Activated naive CD4-positive, alpha-beta T cell treated with anti-CD3 and anti-CD28 coated beads for 36 hours (primary cell): ENCODE measurements at regions not wholly inside any gene's neighbourhood (a gene's known extent, or its start where the extent isn't known, plus 50 kb on each side); places are given as distances from the start of the nearest gene placed in this dataset.

Experiments used
- CTCF ChIA-PET: fragments of 350-600 bp; sonication (Branson Sonifier 250); formaldehyde crosslinking; loops from one replicate; lab custom pipeline; 2021; ENCODE audit warnings: antibody characterized with exemption; lab: Charles Lee
- DNase-seq: peaks from one replicate; pipeline ENCODE4 v3.0.0-alpha.2; 2020
- H3K27ac Mint-ChIP-seq: one replicate; pipeline ENCODE4 v1.8.0; 2021; ENCODE audit warnings: mild to moderate bottlenecking, mixed read lengths
- H3K27me3 Mint-ChIP-seq: one replicate; pipeline ENCODE4 v1.8.0; 2021; ENCODE audit warnings: low read depth, mixed read lengths
- H3K36me3 Mint-ChIP-seq: one replicate; pipeline ENCODE4 v1.8.0; 2021; ENCODE audit warnings: low read depth, mixed read lengths
- H3K4me1 Mint-ChIP-seq: one replicate; pipeline ENCODE4 v1.8.0; 2021; ENCODE audit warnings: low read depth, mixed read lengths
- H3K4me3 Mint-ChIP-seq: one replicate; pipeline ENCODE4 v1.8.0; 2021; ENCODE audit warnings: mild to moderate bottlenecking, moderate library complexity, mixed read lengths
- H3K9me3 Mint-ChIP-seq: one replicate; pipeline ENCODE4 v1.8.0; 2021; ENCODE audit warnings: mixed read lengths
- intact Hi-C: fragments of 100-400 bp; cut with micrococcal nuclease; formaldehyde crosslinking; loops from one replicate; pipeline ENCODE4 v1.15.1; 2023

DNA sequence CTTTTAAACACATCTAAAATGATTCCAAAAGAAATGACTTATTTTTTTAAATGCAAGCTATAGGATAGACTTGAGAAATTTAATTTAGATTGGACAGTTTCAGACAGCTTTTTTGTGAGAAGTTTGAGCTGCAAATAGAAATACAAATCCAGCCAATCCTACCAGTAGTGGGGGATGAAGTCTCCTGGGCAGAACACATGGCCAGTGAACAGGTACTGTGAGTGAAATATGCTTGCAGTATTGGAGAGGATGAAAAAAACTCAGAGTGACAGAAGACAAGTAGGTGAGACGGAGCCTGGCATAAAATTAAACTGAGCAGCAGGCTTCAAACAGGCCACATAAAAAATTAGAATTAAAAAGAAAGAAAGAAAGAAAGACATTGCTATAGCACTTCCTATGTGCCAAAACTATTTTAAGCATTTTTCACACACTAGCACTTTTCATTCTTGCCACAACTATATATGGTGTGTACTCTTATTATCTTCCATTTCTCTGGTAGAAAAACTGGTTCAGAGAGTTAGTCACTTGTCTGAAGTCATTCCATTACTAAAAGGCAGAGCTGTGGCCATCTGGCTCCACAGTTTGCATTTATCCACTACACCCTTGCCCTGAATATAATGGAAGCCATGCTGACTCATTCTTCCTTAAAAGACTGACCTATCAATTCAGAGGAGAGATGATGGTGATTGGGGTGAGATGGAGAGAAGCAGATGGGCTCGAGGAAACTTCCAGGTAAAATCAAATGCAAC, 310.2 kb upstream of the CTNND2 start:
- CTCF ChIA-PET, result no interaction called here
- DNase-seq, result no peak
- Mint-ChIP-seq H3K36me3 (no peaks in the 10 kb centered on the region), H3K27ac (no peak overlapping the region), H3K9me3 (peaks cover 17% of the 10 kb centered on the region), H3K4me1 (no peaks in the 10 kb centered on the region), H3K4me3 (no peak overlapping the region), H3K27me3 (no peaks in the 10 kb centered on the region)
- intact Hi-C loops, result no loop called here

DNA sequence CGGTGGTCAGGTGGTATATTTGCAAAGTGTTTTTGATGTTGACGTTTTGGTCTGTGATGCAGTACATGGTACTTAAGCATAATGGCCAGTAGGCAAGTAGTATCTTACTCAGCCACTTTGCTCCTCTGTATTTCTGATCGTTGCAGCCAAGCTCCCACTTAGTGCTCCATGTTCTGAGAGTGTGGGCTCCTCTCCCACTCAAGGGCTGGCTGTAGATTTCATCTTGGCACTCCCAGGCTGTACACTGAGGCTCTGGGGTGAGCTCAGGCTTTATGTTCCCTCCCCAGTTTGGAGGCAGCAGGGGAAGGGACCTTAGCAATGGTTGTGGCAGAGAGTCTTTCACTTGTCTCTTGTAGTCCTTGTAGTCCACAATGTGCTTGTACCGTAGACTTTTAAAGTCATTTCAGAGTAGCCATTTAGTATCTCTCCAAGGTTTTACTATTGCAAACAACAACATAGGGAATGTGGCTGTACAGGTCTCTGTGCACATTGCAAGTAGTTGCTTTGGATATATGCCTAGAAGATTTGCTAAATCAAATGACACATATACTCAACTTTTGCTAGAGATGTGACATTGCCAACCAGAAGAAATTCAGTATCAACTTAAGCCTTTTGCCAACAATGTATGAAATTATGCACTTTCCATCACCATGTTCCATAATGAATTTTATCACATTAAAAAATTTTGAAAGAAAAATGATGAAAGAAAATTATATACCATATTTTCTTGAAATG, 304.3 kb upstream of the CTNND2 start:
- H3K4me3 Mint-ChIP-seq, result no peak overlapping the region
- no peak for DNase-seq
- CTCF ChIA-PET, result no interaction called here
- H3K4me1 Mint-ChIP-seq, result no peaks in the 10 kb centered on the region
- H3K36me3 Mint-ChIP-seq, result no peaks in the 10 kb centered on the region
- peaks cover 10% of the 10 kb centered on the region for H3K9me3 Mint-ChIP-seq
- no peaks in the 10 kb centered on the region for H3K27me3 Mint-ChIP-seq
- intact Hi-C loops, result no loop called here
- no peak overlapping the region for H3K27ac Mint-ChIP-seq

DNA sequence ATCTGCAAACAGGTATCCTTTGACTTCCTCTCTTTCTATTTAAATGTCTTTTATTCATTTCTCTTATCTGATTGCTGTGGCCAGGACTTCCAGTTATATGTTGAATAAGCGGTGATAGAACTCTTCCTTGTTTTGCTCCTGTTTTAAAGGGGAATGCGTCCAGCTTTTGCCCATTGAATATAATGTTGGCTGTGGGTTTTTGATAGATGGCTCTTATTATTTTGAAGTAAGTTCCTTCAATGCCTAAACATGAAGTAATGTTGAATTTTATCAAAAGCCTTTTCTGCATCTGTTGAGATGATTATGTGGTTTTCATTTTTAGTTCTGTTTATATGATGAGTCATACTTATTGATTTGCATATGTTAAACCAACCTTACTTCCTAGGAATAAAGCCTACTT, 300.5 kb upstream of the CTNND2 start:
- no peaks in the 10 kb centered on the region for H3K4me1 Mint-ChIP-seq
- intact Hi-C loops, result no loop called here
- H3K27ac Mint-ChIP-seq, result no peak overlapping the region
- CTCF ChIA-PET, result no interaction called here
- no peaks in the 10 kb centered on the region for H3K27me3 Mint-ChIP-seq
- H3K36me3 Mint-ChIP-seq, result no peaks in the 10 kb centered on the region
- no peak for DNase-seq
- no peak overlapping the region for H3K4me3 Mint-ChIP-seq
- H3K9me3 Mint-ChIP-seq, result peaks cover 7% of the 10 kb centered on the region

DNA sequence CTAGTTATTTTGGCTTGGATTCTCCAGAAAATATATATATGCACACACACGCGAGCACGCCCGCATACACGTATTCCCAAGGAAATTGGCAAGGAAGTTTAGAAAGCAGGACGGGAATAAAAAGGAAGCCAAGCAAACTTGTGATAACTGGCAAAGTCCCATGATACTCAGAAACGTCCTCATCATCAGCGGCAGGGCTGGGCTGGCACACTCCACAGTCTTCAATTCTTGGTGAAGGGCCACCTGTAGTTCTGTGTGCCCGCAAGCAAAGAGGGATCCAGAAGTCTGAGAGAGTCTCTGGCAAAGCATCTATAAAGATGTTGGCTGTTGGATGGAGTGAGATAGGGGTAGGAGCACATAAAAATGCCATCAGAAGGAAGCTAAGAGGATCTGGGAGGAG, 289.3 kb upstream of the CTNND2 start:
- H3K27ac Mint-ChIP-seq, result no peak overlapping the region
- H3K36me3 Mint-ChIP-seq, result no peaks in the 10 kb centered on the region
- DNase-seq, result no peak
- peaks cover 5% of the 10 kb centered on the region for H3K9me3 Mint-ChIP-seq
- intact Hi-C loops, result no loop called here
- CTCF ChIA-PET, result no interaction called here
- H3K27me3 Mint-ChIP-seq, result no peaks in the 10 kb centered on the region
- no peak overlapping the region for H3K4me3 Mint-ChIP-seq
- no peaks in the 10 kb centered on the region for H3K4me1 Mint-ChIP-seq

DNA sequence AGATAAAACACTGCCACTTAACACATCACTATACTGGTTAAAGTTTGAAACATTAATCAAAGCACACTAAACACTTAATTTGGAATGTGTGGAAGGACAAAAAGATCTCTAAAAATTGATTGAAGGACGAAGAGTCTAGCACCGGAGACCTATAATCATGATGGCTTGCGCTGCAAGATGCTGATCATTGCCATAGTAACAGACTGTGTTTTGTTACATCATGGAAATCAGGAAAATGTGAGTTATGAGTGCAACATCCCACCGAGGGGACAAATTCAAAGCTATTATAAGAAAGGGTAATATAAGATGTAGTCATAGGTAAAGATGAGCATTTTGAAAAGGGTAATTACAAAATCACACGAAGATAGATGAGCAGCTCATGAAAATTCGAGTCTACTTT, 278.8 kb upstream of the CTNND2 start:
- Mint-ChIP-seq H3K27ac (no peak overlapping the region), H3K4me1 (no peaks in the 10 kb centered on the region), H3K36me3 (no peaks in the 10 kb centered on the region), H3K27me3 (no peaks in the 10 kb centered on the region), H3K4me3 (no peak overlapping the region), H3K9me3 (peaks cover 1% of the 10 kb centered on the region)
- CTCF ChIA-PET, result no interaction called here
- intact Hi-C loops, result no loop called here
- no peak for DNase-seq

DNA sequence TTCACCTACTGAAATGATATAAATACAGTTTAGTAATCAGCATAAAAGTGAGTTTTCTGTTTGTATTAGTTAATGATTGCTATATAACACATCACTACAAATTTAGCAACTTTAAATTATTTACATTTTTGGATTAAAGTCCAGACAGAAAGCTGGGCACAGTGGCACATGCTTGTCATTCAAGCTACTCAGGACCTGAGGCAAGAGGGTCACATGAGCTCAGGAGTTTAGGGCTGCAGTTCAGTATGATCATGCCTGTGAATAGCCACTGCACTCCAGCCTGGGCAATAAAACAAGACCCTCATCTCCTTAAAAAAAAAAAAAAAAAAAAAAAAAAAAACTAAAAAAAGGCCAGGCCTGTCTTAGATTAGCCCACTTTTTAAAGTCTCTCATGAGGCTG, 273.6 kb upstream of the CTNND2 start:
- no peak overlapping the region for H3K27ac Mint-ChIP-seq
- no peak overlapping the region for H3K4me3 Mint-ChIP-seq
- intact Hi-C loops, result no loop called here
- H3K9me3 Mint-ChIP-seq, result peaks cover 3% of the 10 kb centered on the region
- no peaks in the 10 kb centered on the region for H3K36me3 Mint-ChIP-seq
- no peaks in the 10 kb centered on the region for H3K4me1 Mint-ChIP-seq
- DNase-seq, result no peak
- no peaks in the 10 kb centered on the region for H3K27me3 Mint-ChIP-seq
- CTCF ChIA-PET, result no interaction called here

DNA sequence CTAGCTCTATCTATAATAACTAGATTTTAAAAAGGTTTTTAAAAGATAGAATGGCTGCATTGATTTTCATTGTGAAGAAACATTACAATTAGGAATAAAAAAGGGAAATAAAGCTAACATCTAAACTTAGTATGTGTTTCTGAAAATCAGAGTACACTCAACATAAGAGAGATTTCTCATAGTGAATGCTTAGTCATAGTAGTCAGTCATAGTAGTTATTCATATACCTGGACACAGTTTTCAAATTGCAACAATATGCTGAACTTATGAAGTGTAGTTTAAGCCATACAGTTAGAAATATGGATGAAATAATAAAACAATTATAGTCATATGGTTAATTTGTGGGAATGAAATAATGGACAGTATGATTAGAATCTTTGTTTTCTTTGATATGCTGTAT, 273.0 kb upstream of the CTNND2 start:
- H3K27me3 Mint-ChIP-seq, result no peaks in the 10 kb centered on the region
- H3K9me3 Mint-ChIP-seq, result peaks cover 3% of the 10 kb centered on the region
- no peak overlapping the region for H3K4me3 Mint-ChIP-seq
- CTCF ChIA-PET, result no interaction called here
- no peaks in the 10 kb centered on the region for H3K36me3 Mint-ChIP-seq
- intact Hi-C loops, result no loop called here
- DNase-seq, result no peak
- H3K4me1 Mint-ChIP-seq, result no peaks in the 10 kb centered on the region
- H3K27ac Mint-ChIP-seq, result no peak overlapping the region

DNA sequence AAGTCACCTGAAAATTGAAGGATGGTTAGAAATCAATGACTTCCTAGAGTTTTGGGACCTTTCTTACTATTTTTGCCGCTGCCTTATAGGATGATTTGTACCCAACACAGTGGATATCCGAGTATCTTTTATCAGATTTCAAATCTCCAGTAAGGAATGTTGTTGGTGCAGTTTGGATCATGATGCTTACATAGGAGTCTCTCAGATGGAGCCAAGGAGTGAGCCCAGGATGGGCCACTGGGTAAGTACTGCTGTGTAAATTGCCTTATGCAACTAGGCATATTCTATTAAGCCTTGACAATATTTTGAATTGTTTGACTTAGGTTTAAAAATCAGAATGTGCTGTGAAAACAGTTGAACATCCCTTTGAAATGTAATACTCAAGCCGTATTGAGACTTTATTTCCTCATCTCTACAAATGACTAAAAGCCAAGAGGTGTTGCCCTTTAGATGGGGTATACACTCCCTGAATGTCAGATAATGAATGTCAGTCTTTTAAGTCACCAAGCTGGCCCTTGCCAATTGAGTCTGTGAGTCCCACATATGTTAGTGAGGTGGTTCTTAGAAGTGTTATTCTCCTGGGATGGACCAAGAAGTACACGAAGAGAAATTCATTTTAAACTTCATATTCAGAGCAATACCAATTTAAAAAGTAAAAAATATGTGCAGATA, 271.8 kb upstream of the CTNND2 start:
- H3K4me1 Mint-ChIP-seq, result no peaks in the 10 kb centered on the region
- no peak for DNase-seq
- H3K9me3 Mint-ChIP-seq, result peaks cover 3% of the 10 kb centered on the region
- intact Hi-C loops, result no loop called here
- H3K27me3 Mint-ChIP-seq, result no peaks in the 10 kb centered on the region
- H3K4me3 Mint-ChIP-seq, result no peak overlapping the region
- no peak overlapping the region for H3K27ac Mint-ChIP-seq
- CTCF ChIA-PET, result no interaction called here
- no peaks in the 10 kb centered on the region for H3K36me3 Mint-ChIP-seq

DNA sequence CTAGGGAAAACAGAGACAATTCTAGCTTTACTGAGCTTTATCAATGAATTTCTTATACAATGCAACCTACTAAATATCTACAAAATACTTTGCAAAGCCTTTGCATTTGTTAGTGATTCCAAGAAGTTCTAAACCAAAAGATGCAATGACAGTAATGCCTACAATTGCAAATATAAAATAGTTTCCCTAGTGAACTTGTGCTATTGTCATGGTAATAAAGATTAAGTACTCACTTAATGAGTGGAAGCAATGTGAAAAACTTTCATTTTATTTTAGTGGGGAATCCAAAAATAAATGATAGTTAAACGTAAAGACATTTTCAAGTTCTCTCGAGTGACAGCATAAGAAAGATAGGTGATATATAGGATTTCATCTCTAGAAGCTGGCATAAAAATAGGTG, 270.5 kb upstream of the CTNND2 start:
- intact Hi-C loops, result no loop called here
- CTCF ChIA-PET, result no interaction called here
- Mint-ChIP-seq H3K36me3 (no peaks in the 10 kb centered on the region), H3K9me3 (peaks cover 3% of the 10 kb centered on the region), H3K27me3 (no peaks in the 10 kb centered on the region), H3K4me3 (no peak overlapping the region), H3K4me1 (no peaks in the 10 kb centered on the region), H3K27ac (no peak overlapping the region)
- DNase-seq, result no peak

DNA sequence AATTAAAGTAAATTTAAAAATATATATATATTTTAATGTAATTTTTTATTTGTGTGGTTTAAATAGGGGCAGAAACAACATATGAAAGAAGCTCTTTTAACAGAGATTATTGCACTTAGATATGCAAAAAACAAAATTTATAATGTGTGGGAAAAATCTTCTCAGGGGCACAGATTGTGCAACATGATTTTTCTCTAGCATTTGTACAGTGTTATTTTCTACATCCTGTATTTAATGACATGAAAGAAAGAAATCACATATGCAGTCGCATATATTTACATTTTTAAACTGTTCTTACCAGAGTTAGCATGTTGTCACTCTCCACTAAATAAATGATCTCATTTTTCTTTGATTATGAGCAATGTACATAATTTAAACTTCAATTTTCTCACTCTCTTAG, 265.3 kb upstream of the CTNND2 start:
- no peak for DNase-seq
- H3K27ac Mint-ChIP-seq, result no peak overlapping the region
- no peaks in the 10 kb centered on the region for H3K36me3 Mint-ChIP-seq
- H3K9me3 Mint-ChIP-seq, result peaks cover 5% of the 10 kb centered on the region
- H3K4me3 Mint-ChIP-seq, result no peak overlapping the region
- intact Hi-C loops, result no loop called here
- H3K27me3 Mint-ChIP-seq, result no peaks in the 10 kb centered on the region
- H3K4me1 Mint-ChIP-seq, result no peaks in the 10 kb centered on the region
- CTCF ChIA-PET, result no interaction called here

DNA sequence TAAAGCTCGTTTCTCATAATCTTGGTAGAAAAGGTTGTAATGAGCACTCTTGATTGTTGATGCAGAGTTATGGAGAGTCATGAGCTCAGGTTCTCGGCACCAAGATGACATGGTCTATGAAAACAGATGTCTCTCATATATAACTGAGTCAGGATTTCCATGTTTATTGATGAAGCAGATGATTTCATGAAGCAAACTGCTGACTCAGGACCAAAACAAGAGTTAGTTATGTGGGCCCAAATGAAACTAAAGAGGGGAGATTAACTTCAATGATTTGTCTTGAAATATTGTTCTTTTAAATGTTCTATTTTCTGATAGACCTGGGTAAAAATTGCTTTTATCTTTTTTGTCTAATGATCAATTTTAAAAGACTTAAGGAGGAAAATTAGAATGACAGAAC, 258.6 kb upstream of the CTNND2 start:
- Mint-ChIP-seq H3K27me3 (no peaks in the 10 kb centered on the region), H3K4me3 (no peak overlapping the region), H3K36me3 (no peaks in the 10 kb centered on the region), H3K27ac (no peak overlapping the region), H3K9me3 (peaks cover 14% of the 10 kb centered on the region), H3K4me1 (no peaks in the 10 kb centered on the region)
- intact Hi-C loops, result no loop called here
- no peak for DNase-seq
- CTCF ChIA-PET, result no interaction called here

DNA sequence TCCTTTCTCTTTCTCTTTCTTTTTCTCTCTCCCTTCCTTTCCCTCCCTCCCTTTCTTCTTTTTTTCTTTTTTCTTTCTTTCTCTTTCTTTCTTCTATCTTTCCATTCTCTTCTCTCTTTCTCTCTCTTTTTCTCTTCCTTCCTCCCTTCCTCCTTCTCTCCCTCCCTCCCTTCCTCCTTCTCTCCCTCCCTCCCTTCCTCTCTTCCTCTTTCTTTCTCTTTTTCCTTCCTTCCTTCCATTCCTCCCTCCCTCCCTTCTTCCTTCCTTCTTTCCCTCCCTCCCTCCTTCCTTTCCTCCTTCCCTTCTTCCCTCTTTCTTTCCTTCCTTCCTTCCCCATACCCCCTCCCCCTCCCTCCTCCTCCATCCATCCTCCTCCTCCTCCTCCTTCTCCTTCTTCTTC, 243.3 kb upstream of the CTNND2 start:
- Mint-ChIP-seq H3K27me3 (no peaks in the 10 kb centered on the region), H3K36me3 (no peaks in the 10 kb centered on the region), H3K4me3 (no peak overlapping the region), H3K9me3 (peaks cover 22% of the 10 kb centered on the region), H3K27ac (no peak overlapping the region), H3K4me1 (no peaks in the 10 kb centered on the region)
- intact Hi-C loops, result no loop called here
- CTCF ChIA-PET, result no interaction called here
- DNase-seq, result no peak

DNA sequence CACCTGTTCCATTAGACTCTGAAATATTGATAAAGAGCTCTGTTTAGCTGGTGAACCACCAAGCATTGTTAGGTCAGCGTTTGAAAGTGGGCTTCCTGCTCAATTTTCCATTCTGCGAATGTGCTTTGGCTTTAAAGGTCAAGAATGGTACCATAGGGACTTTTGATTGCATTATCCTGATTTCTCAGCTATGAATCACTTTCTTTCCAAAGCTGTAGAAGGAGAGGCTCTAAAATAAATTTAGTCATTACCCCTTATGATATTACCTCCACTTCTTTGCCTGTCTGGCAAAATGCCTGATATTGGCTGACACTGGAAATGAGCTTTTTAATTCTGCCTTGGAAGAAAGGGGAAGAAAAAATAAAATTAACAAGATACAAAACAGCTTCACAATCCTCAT, 237.2 kb upstream of the CTNND2 start:
- no peaks in the 10 kb centered on the region for H3K27me3 Mint-ChIP-seq
- no peak for DNase-seq
- intact Hi-C loops, result no loop called here
- no peak overlapping the region for H3K4me3 Mint-ChIP-seq
- H3K9me3 Mint-ChIP-seq, result peaks cover 16% of the 10 kb centered on the region
- H3K27ac Mint-ChIP-seq, result no peak overlapping the region
- no peaks in the 10 kb centered on the region for H3K36me3 Mint-ChIP-seq
- no peaks in the 10 kb centered on the region for H3K4me1 Mint-ChIP-seq
- CTCF ChIA-PET, result no interaction called here
